ENCODE measurements at regions not wholly inside any gene's neighbourhood (a gene's known extent, or its start where the extent isn't known, plus 50 kb on each side); places are given as distances from the start of the nearest gene placed in this dataset.

- no peak overlapping the region for H3K4me3 ChIP-seq (ENCODE audit: low read depth in 2 of 2, low read length in 2 of 2)
- no peak overlapping the region for H3K27ac ChIP-seq (ENCODE audit: low read length)
- H3K36me3 ChIP-seq (ENCODE audit: control insufficient read depth, insufficient read depth, low read length), result no peaks in the 10 kb centered on the region
- BruUV-seq (replicated peaks), result no TSS peak
- CTCF ChIA-PET, result no interaction called here
- 0 out of 2 replicates have a peak, but pooled peaks cover 2% of the 10 kb centered on the region for H3K27me3 ChIP-seq (ENCODE audit: control insufficient read depth, insufficient read depth, low read length)
- POLR2A ChIA-PET, result no interaction called here
- TF ChIP-seq TCF7L2 (IDR thresholded peaks at IDR 0.05; ENCODE audit: low read depth, low read length) (no peak), POLR2AphosphoS5 (IDR thresholded peaks at IDR 0.05; ENCODE audit: low read depth, low read length) (no peak), SIN3A (IDR thresholded peaks at IDR 0.05; ENCODE audit: borderline replicate concordance, insufficient read depth, low read depth, low read length) (no peak), CTCF (IDR thresholded peaks at IDR 0.05) (no peak), REST (IDR thresholded peaks at IDR 0.05; ENCODE audit: insufficient read depth in 1 of 2, low read depth in 2 of 2, low read length in 1 of 2) (no peak)
- intact Hi-C loops (cut with micrococcal nuclease; ENCODE audit: unreplicated experiment) (no loop called here), in situ Hi-C loops (cut with HindIII; ENCODE audit: low pct_unique_long_range_greater_than_20kb, low sequenced_read_pairs) (no loop called here)
- DNase-seq (ENCODE audit: low read depth, low spot score), result no peak
- ATAC-seq, result no peak
- H3K4me1 ChIP-seq (ENCODE audit: control insufficient read depth, insufficient read depth, low read length), result no peaks in the 10 kb centered on the region
- no peaks in the 10 kb centered on the region for H3K9me3 ChIP-seq (ENCODE audit: control insufficient read depth, insufficient read depth, low read depth, low read length)
Measured at GRCh38 chr10:80985102-80985501, 447.4 kb downstream of the SH2D4B start.

- in situ Hi-C loops (cut with HindIII; ENCODE audit: low pct_unique_long_range_greater_than_20kb, low sequenced_read_pairs) (no loop called here), intact Hi-C loops (cut with micrococcal nuclease; ENCODE audit: unreplicated experiment) (no loop called here)
- no peak for DNase-seq (ENCODE audit: low read depth, low spot score)
- no peak for TF ChIP-seq SIN3A (IDR thresholded peaks at IDR 0.05; ENCODE audit: borderline replicate concordance, insufficient read depth, low read depth, low read length)
- TF ChIP-seq CTCF (IDR thresholded peaks at IDR 0.05), result no peak
- no peak for TF ChIP-seq TCF7L2 (IDR thresholded peaks at IDR 0.05; ENCODE audit: low read depth, low read length)
- TF ChIP-seq REST (IDR thresholded peaks at IDR 0.05; ENCODE audit: insufficient read depth in 1 of 2, low read depth in 2 of 2, low read length in 1 of 2), result no peak
- no peak for TF ChIP-seq POLR2AphosphoS5 (IDR thresholded peaks at IDR 0.05; ENCODE audit: low read depth, low read length)
- Histone ChIP-seq H3K9me3 (ENCODE audit: control insufficient read depth, insufficient read depth, low read depth, low read length) (no peaks in the 10 kb centered on the region), H3K4me1 (ENCODE audit: control insufficient read depth, insufficient read depth, low read length) (no peaks in the 10 kb centered on the region), H3K4me3 (ENCODE audit: low read depth in 2 of 2, low read length in 2 of 2) (no peak overlapping the region), H3K27ac (ENCODE audit: low read length) (no peak overlapping the region), H3K36me3 (ENCODE audit: control insufficient read depth, insufficient read depth, low read length) (no peaks in the 10 kb centered on the region), H3K27me3 (ENCODE audit: control insufficient read depth, insufficient read depth, low read length) (0 out of 2 replicates have a peak, but pooled peaks cover 2% of the 10 kb centered on the region)
- CTCF ChIA-PET, result no interaction called here
- no TSS peak for BruUV-seq (replicated peaks)
- no peak for ATAC-seq
- POLR2A ChIA-PET, result no interaction called here
Measured at GRCh38 chr10:80986596-80986995, 448.9 kb downstream of the SH2D4B start.

Data from Panc1 (cell line).